H1 (cell line): ENCODE measurements at regions not wholly inside any gene's neighbourhood (a gene's known extent, or its start where the extent isn't known, plus 50 kb on each side); places are given as distances from the start of the nearest gene placed in this dataset.

Experiments
- CTCF ChIA-PET: fragments of 300-600 bp; sonication (Branson Sonifier 250); formaldehyde crosslinking; loops from one replicate; lab custom pipeline; 2021; ENCODE audit not compliant: partially characterized antibody; lab: Charles Lee
- POLR2A ChIA-PET: fragments of 300-600 bp; sonication (Branson Sonifier 250); formaldehyde crosslinking; loops from one replicate; lab custom pipeline; 2021; ENCODE audit warnings: inconsistent platforms; ENCODE audit not compliant: partially characterized antibody; lab: Charles Lee
- DNase-seq, 2 experiments: peaks; one replicate each; pipeline versions ENCODE4 v3.0.0 to v3.0.0-alpha.2; 2010 to 2022; ENCODE audit warnings: low spot score in 2 of 2, low read depth in 1 of 2, mixed read lengths in 1 of 2
- FAIRE-seq: peaks from 2 replicates; lab custom pipeline; 2011; peaks lifted over from hg19 to GRCh38; lab: Jason Lieb, UNC
- H2AFZ ChIP-seq: 2 replicates; pipeline ENCODE4 v1.8.1; 2012; ENCODE audit warnings: low read length, inconsistent platforms
- H2AK5ac ChIP-seq: 2 replicates; pipeline ENCODE4 v1.6.1; 2013; ENCODE audit warnings: low read depth, low read length
- H2BK120ac ChIP-seq: replicated peaks from 2 replicates; pipeline ENCODE3; 2013; ENCODE audit warnings: low read depth, low read length, inconsistent platforms
- H2BK12ac ChIP-seq: 2 replicates; pipeline ENCODE4 v1.6.1; 2013; ENCODE audit warnings: low read depth, low read length
- H2BK15ac ChIP-seq: 2 replicates; pipeline ENCODE4 v1.6.1; 2013; ENCODE audit warnings: low read length
- H2BK20ac ChIP-seq: 2 replicates; pipeline ENCODE4 v1.6.1; 2013; ENCODE audit warnings: low read length
- H2BK5ac ChIP-seq: 2 replicates; pipeline ENCODE4 v1.6.1; 2013; ENCODE audit warnings: low read depth, low read length
- H3K14ac ChIP-seq: 2 replicates; pipeline ENCODE4 v1.6.1; 2013; ENCODE audit warnings: inconsistent platforms; ENCODE audit not compliant: insufficient read length
- H3K18ac ChIP-seq: 2 replicates; pipeline ENCODE4 v1.6.1; 2013; ENCODE audit warnings: low read length; ENCODE audit errors: extremely low read depth
- H3K23ac ChIP-seq: 2 replicates; pipeline ENCODE4 v1.6.1; 2013; ENCODE audit warnings: inconsistent platforms; ENCODE audit not compliant: insufficient read length
- H3K23me2 ChIP-seq: 2 replicates; pipeline ENCODE4 v1.6.1; 2013; ENCODE audit warnings: low read depth, low read length
- H3K27ac ChIP-seq: 2 replicates; pipeline ENCODE4 v1.6.1; 2011; ENCODE audit warnings: low read depth, low read length, inconsistent platforms
- H3K27me3 ChIP-seq, 4 experiments: replicated peaks in 1 of 4; 1 replicate in 1 of 4; 2 replicates in 3 of 4; pipeline versions ENCODE4 v1.6.1 to v1.8.1; 2011 to 2013; ENCODE audit warnings: low read length in 3 of 4, mild to moderate bottlenecking in 3 of 4, inconsistent platforms in 2 of 4, mixed read lengths in 2 of 4, moderate library complexity in 1 of 4; ENCODE audit not compliant: control insufficient read depth in 3 of 4, insufficient read depth in 3 of 4; ENCODE audit errors: extremely low read depth in 1 of 4
- H3K36me3 ChIP-seq, 4 experiments: 2 replicates each; pipeline versions ENCODE4 v1.6.1 to v1.8.1; 2011 to 2013; ENCODE audit warnings: mild to moderate bottlenecking in 4 of 4, low read length in 3 of 4, moderate library complexity in 2 of 4, control low read depth in 1 of 4, inconsistent platforms in 1 of 4; ENCODE audit not compliant: insufficient read depth in 4 of 4, control insufficient read depth in 2 of 4
- H3K4ac ChIP-seq: replicated peaks from 2 replicates; pipeline ENCODE3; 2013; ENCODE audit warnings: low read length, low read depth, mixed read lengths, inconsistent platforms; ENCODE audit not compliant: insufficient read length
- H3K4me1 ChIP-seq, 4 experiments: replicated peaks in 1 of 4; 1 replicate in 1 of 4; 2 replicates in 3 of 4; pipeline versions ENCODE4 v1.6.1 to v1.8.1; 2011 to 2013; ENCODE audit warnings: low read length in 3 of 4, inconsistent platforms in 2 of 4, mixed read lengths in 1 of 4; ENCODE audit not compliant: insufficient read depth in 4 of 4, control insufficient read depth in 3 of 4
- H3K4me2 ChIP-seq, 2 experiments: 2 replicates each; pipeline versions ENCODE4 v1.6.1 to v1.8.1; 2011 to 2013; ENCODE audit warnings: low read depth in 2 of 2, low read length in 2 of 2, control low read depth in 1 of 2, inconsistent platforms in 1 of 2, mild to moderate bottlenecking in 1 of 2; ENCODE audit not compliant: insufficient read depth in 1 of 2
- H3K4me3 ChIP-seq, 4 experiments: fragments of 200-600, 300-600 bp in 1 of 4; sonication (generic), shearing (Covaris generic), sonication (Bioruptor Twin) in 1 of 4; 2 replicates each; pipeline versions ENCODE4 v1.5.1 to v1.8.1; 2011 to 2016; ENCODE audit warnings: low read length in 4 of 4, low read depth in 3 of 4, control low read depth in 2 of 4, inconsistent platforms in 2 of 4, mild to moderate bottlenecking in 2 of 4, mixed read lengths in 1 of 4, moderate library complexity in 1 of 4; ENCODE audit not compliant: insufficient read depth in 2 of 4; ENCODE audit errors: extremely low read depth in 1 of 4
- H3K56ac ChIP-seq: replicated peaks from 2 replicates; pipeline ENCODE3; 2013; ENCODE audit warnings: low read depth, mild to moderate bottlenecking, mixed read lengths, low read length, inconsistent platforms; ENCODE audit not compliant: insufficient read length
- H3K79me1 ChIP-seq: 2 replicates; pipeline ENCODE4 v1.6.1; 2013; ENCODE audit warnings: low read depth, low read length, control low read depth
- H3K79me2 ChIP-seq, 2 experiments: 2 replicates each; pipeline versions ENCODE4 v1.6.1 to v1.8.1; 2012 to 2013; ENCODE audit warnings: low read length in 2 of 2, mild to moderate bottlenecking in 2 of 2, inconsistent platforms in 1 of 2; ENCODE audit not compliant: insufficient read depth in 2 of 2, control insufficient read depth in 1 of 2
- H3K9ac ChIP-seq, 4 experiments: replicated peaks in 1 of 4; 1 replicate in 1 of 4; 2 replicates in 3 of 4; pipeline versions ENCODE4 v1.6.1 to v1.8.1; 2011 to 2013; ENCODE audit warnings: low read depth in 3 of 4, low read length in 3 of 4, control low read depth in 2 of 4, mild to moderate bottlenecking in 2 of 4, moderate library complexity in 2 of 4, inconsistent platforms in 1 of 4; ENCODE audit errors: extremely low read depth in 1 of 4
- H3K9me3 ChIP-seq, 2 experiments: 2 replicates each; pipeline versions ENCODE4 v1.6.1 to v1.8.1; 2012 to 2013; ENCODE audit warnings: mild to moderate bottlenecking in 2 of 2, moderate library complexity in 2 of 2, control low read depth in 1 of 2, inconsistent platforms in 1 of 2, low read depth in 1 of 2, low read length in 1 of 2, mixed read lengths in 1 of 2; ENCODE audit not compliant: insufficient read depth in 2 of 2
- H4K20me1 ChIP-seq, 2 experiments: replicated peaks in 1 of 2; 2 replicates each; pipeline versions ENCODE3 to v1.8.1; 2011 to 2013; ENCODE audit warnings: inconsistent platforms in 2 of 2, low read length in 2 of 2, mild to moderate bottlenecking in 1 of 2; ENCODE audit not compliant: insufficient read depth in 2 of 2, control insufficient read depth in 1 of 2
- H4K5ac ChIP-seq: 2 replicates; pipeline ENCODE4 v1.6.1; 2013; ENCODE audit warnings: low read length, low read depth, mixed read lengths, inconsistent platforms; ENCODE audit not compliant: insufficient read length
- H4K8ac ChIP-seq: 2 replicates; pipeline ENCODE4 v1.8.0; 2013; ENCODE audit warnings: mild to moderate bottlenecking, moderate library complexity, low read length, inconsistent platforms; ENCODE audit not compliant: insufficient read depth; ENCODE audit errors: extremely low read depth
- H4K91ac ChIP-seq: replicated peaks from 2 replicates; pipeline ENCODE3; 2013; ENCODE audit warnings: low read length, mixed read lengths, inconsistent platforms; ENCODE audit not compliant: insufficient read length
- BRCA1 ChIP-seq: IDR thresholded peaks from 2 replicates; pipeline ENCODE4 v1.6.1; 2012; ENCODE audit warnings: low read depth, low read length, improper control_type of control experiment
- CBX5 ChIP-seq: fragments of 300-800, 300-1000 bp; sonication (generic); IDR thresholded peaks from 2 replicates; pipeline ENCODE4 v1.7.1; 2016; ENCODE audit warnings: antibody characterized with exemption, low read length, low read depth
- CHD1 ChIP-seq: IDR thresholded peaks from 2 replicates; pipeline ENCODE4 v1.6.1; 2012; ENCODE audit warnings: low read depth, low read length, improper control_type of control experiment
- CTBP2 ChIP-seq: IDR thresholded peaks from 2 replicates; pipeline ENCODE4 v1.7.0; 2011; ENCODE audit warnings: borderline replicate concordance, mild to moderate bottlenecking, moderate library complexity, mixed read lengths, low read length; ENCODE audit not compliant: insufficient read depth, insufficient read length
- EGR1 ChIP-seq: IDR thresholded peaks from 2 replicates; pipeline ENCODE4 v1.6.1; 2011; ENCODE audit warnings: low read depth, low read length, borderline replicate concordance
- FOSL1 ChIP-seq: IDR thresholded peaks from 2 replicates; pipeline ENCODE4 v1.6.1; 2011; ENCODE audit warnings: mild to moderate bottlenecking, low read depth, low read length, moderate library complexity; ENCODE audit not compliant: insufficient read depth
- KDM5A ChIP-seq: fragments of 200-600 bp; IDR thresholded peaks from 2 replicates; pipeline ENCODE4 v1.7.1; 2012; ENCODE audit warnings: mild to moderate bottlenecking, low read length, inconsistent platforms, mixed read lengths
- NANOG ChIP-seq: IDR thresholded peaks from 2 replicates; pipeline ENCODE4 v1.6.1; 2011; ENCODE audit warnings: low read length, low read depth, mild to moderate bottlenecking, inconsistent platforms; ENCODE audit not compliant: insufficient read depth, poor library complexity, severe bottlenecking
- POLR2A ChIP-seq, 2 experiments: IDR thresholded peaks; 1 replicate in 1 of 2; 2 replicates in 1 of 2; pipeline ENCODE4 v1.6.1; 2011; ENCODE audit warnings: low read depth in 2 of 2, low read length in 2 of 2, mild to moderate bottlenecking in 2 of 2; ENCODE audit errors: control extremely low read depth in 1 of 2
- SAP30 ChIP-seq: fragments of 300-600 bp; sonication (generic); IDR thresholded peaks from 2 replicates; pipeline ENCODE4 v1.7.1; 2012; ENCODE audit warnings: low read length, moderate library complexity, mild to moderate bottlenecking, inconsistent platforms; ENCODE audit not compliant: insufficient read depth, insufficient replicate concordance
- SIRT6 ChIP-seq: IDR thresholded peaks from one replicate; pipeline ENCODE4 v1.7.1; 2012; ENCODE audit warnings: low read length, inconsistent platforms
- SIX5 ChIP-seq: IDR thresholded peaks from 2 replicates; pipeline ENCODE4 v1.6.1; 2011; ENCODE audit warnings: mild to moderate bottlenecking, low read depth, low read length
- SP2 ChIP-seq: IDR thresholded peaks from 2 replicates; pipeline ENCODE4 v1.6.1; 2012; ENCODE audit warnings: mild to moderate bottlenecking, low read length, inconsistent platforms
- SRF ChIP-seq: IDR thresholded peaks from 2 replicates; pipeline ENCODE4 v1.6.1; 2011; ENCODE audit warnings: mild to moderate bottlenecking, low read depth, low read length, moderate library complexity
- TAF7 ChIP-seq: optimal IDR thresholded peaks from 2 replicates; pipeline ENCODE3; 2011; ENCODE audit warnings: low read depth, mild to moderate bottlenecking, inconsistent platforms, low read length, moderate library complexity, borderline replicate concordance
- WGBS, 2 experiments: shearing (Covaris generic) in 1 of 2; methylation state at CpG; one replicate each; pipeline versions ENCODE4 v1.1.6 to v1.1.7; 2013 to 2015; ENCODE audit warnings: low lambda C conversion rate in 2 of 2, mixed read lengths in 2 of 2, inconsistent platforms in 1 of 2, low coverage in 1 of 2, missing lambda C conversion rate in 1 of 2; ENCODE audit not compliant: insufficient replicate concordance in 2 of 2, insufficient coverage in 1 of 2, insufficient read length in 1 of 2; ENCODE audit errors: extremely low coverage in 1 of 2, missing lambda C conversion rate in 1 of 2; 5-methylcytosine and 5-hydroxymethylcytosine counted together
- TF ChIP-seq, protein P1 (sequence below): IDR thresholded peaks from 2 replicates; pipeline ENCODE4 v1.6.1; 2012; ENCODE audit warnings: inconsistent platforms

DNA sequence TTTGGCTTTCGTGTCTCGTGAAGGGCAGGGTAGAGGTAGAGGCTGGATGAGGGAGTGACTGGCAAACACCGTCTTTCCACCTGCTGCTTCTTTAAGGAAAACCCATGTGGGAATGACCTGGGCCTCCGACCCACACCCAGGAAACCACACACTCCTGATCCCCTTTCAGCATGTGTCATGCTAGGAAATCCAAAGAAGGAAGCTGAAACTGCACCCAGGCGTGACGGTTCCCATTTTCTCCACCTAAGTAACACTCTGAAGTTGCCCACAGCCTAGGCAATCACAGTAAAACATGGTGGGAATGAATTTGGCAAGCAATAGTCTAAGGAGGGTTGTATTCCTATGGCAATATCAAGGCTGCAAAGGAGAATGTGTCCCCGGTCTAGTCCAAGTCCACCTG, 538.4 kb upstream of the NOX3 start:
- DNase-seq, result no peak
- ChIA-PET CTCF (no interaction called here), POLR2A (no interaction called here)
- Histone ChIP-seq H4K20me1 (no peaks in the 10 kb centered on the region), H2BK120ac (no peak overlapping the region), H2AFZ (peak overlapping the region; percentile 10; the same call in 1 of the 2 replicates), H3K23me2 (no peaks in the 10 kb centered on the region), H3K79me2 (no peaks in the 10 kb centered on the region), H2BK20ac (no peak overlapping the region), H3K27ac (no peak overlapping the region), H4K91ac (no peak overlapping the region), H3K56ac (no peak overlapping the region), H3K18ac (no peak overlapping the region), H3K9me3 (no peaks in the 10 kb centered on the region), H3K4me2 (no peak overlapping the region), H3K14ac (no peak overlapping the region), H4K8ac (0 out of 2 replicates have a peak overlapping the region, but pooled peaks have one; percentile 22), H3K23ac (no peak overlapping the region), H3K27me3 (no peaks in the 10 kb centered on the region), H3K9ac (no peak overlapping the region), H2AK5ac (no peak overlapping the region), H4K5ac (no peak overlapping the region), H3K36me3 (no peaks in the 10 kb centered on the region), H2BK15ac (no peak overlapping the region), H3K79me1 (no peaks in the 10 kb centered on the region), H3K4me3 (no peak overlapping the region), H3K4ac (no peak overlapping the region), H3K4me1 (no peaks in the 10 kb centered on the region), H2BK5ac (no peak overlapping the region), H2BK12ac (no peak overlapping the region)
- no peak for FAIRE-seq
- 90% methylated on average over 7 of the region's 7 CpGs; no CpG with 5 or more reads in 1 of the 2 experiments for WGBS, 2 experiments
- TF ChIP-seq POLR2A (IDR thresholded peaks at IDR 0.05; ENCODE audit: control extremely low read depth in 1 of 2, low read depth in 2 of 2, low read length in 2 of 2) (no peak), SRF (no peak), SIRT6 (no peak), NANOG (no peak), CTBP2 (no peak), EGR1 (no peak), BRCA1 (no peak), SAP30 (no peak), FOSL1 (no peak), SIX5 (no peak), CBX5 (no peak), CHD1 (no peak), KDM5A (no peak), SP2 (no peak), TAF7 (no peak)
- TF ChIP-seq, protein P1, sequence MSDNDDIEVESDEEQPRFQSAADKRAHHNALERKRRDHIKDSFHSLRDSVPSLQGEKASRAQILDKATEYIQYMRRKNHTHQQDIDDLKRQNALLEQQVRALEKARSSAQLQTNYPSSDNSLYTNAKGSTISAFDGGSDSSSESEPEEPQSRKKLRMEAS, result no peak
